ENCODE measurements at regions not wholly inside any gene's neighbourhood (a gene's known extent, or its start where the extent isn't known, plus 50 kb on each side); places are given as distances from the start of the nearest gene placed in this dataset.

- no peak for DNase-seq (ENCODE audit: low read depth, low spot score)
- in situ Hi-C loops (cut with HindIII; ENCODE audit: low pct_unique_long_range_greater_than_20kb, low sequenced_read_pairs), result no loop called here
Measured at GRCh38 chr3:102586485-102586884, 151.7 kb downstream of the ZPLD1 start.

- DNase-seq (ENCODE audit: low read depth, low spot score), result no peak
- in situ Hi-C loops (cut with HindIII; ENCODE audit: low pct_unique_long_range_greater_than_20kb, low sequenced_read_pairs), result no loop called here
Measured at GRCh38 chr3:102593812-102594602, 159.2 kb downstream of the ZPLD1 start.

- no peak for DNase-seq (ENCODE audit: low read depth, low spot score)
- in situ Hi-C loops (cut with HindIII; ENCODE audit: low pct_unique_long_range_greater_than_20kb, low sequenced_read_pairs), result no loop called here
Measured at GRCh38 chr3:102595057-102595456, 160.2 kb downstream of the ZPLD1 start.

GRCh38 chr3:102599819-102600576, 165.2 kb downstream of the ZPLD1 start:
- in situ Hi-C loops (cut with HindIII; ENCODE audit: low pct_unique_long_range_greater_than_20kb, low sequenced_read_pairs), result no loop called here
- DNase-seq (ENCODE audit: low read depth, low spot score), result no peak

- in situ Hi-C loops (cut with HindIII; ENCODE audit: low pct_unique_long_range_greater_than_20kb, low sequenced_read_pairs), result no loop called here
Measured at GRCh38 chr3:102605153-102605552, 170.3 kb downstream of the ZPLD1 start.

GRCh38 chr3:102608875-102609274, 174.1 kb downstream of the ZPLD1 start:
- DNase-seq (ENCODE audit: low read depth, low spot score), result no peak
- in situ Hi-C loops (cut with HindIII; ENCODE audit: low pct_unique_long_range_greater_than_20kb, low sequenced_read_pairs), result no loop called here

More at GRCh38 chr3:102605153-102605552, 170.3 kb downstream of the ZPLD1 start:
- no peak for DNase-seq (ENCODE audit: low read depth, low spot score)

GRCh38 chr3:102614021-102614569, 179.3 kb downstream of the ZPLD1 start:
- in situ Hi-C loops (cut with HindIII; ENCODE audit: low pct_unique_long_range_greater_than_20kb, low sequenced_read_pairs), result no loop called here
- no peak for DNase-seq (ENCODE audit: low read depth, low spot score)

- in situ Hi-C loops (cut with HindIII; ENCODE audit: low pct_unique_long_range_greater_than_20kb, low sequenced_read_pairs), result no loop called here
- no peak for DNase-seq (ENCODE audit: low read depth, low spot score)
Measured at GRCh38 chr3:102614585-102614984, 179.8 kb downstream of the ZPLD1 start.

GRCh38 chr3:102617381-102617780, 182.6 kb downstream of the ZPLD1 start:
- no peak for DNase-seq (ENCODE audit: low read depth, low spot score)
- in situ Hi-C loops (cut with HindIII; ENCODE audit: low pct_unique_long_range_greater_than_20kb, low sequenced_read_pairs), result no loop called here

GRCh38 chr3:102619361-102619760, 184.5 kb downstream of the ZPLD1 start:
- no peak for DNase-seq (ENCODE audit: low read depth, low spot score)
- in situ Hi-C loops (cut with HindIII; ENCODE audit: low pct_unique_long_range_greater_than_20kb, low sequenced_read_pairs), result no loop called here

- DNase-seq (ENCODE audit: low read depth, low spot score), result no peak
- in situ Hi-C loops (cut with HindIII; ENCODE audit: low pct_unique_long_range_greater_than_20kb, low sequenced_read_pairs), result no loop called here
Measured at GRCh38 chr3:102629943-102630342, 195.1 kb downstream of the ZPLD1 start.

- no peak for DNase-seq (ENCODE audit: low read depth, low spot score)
- in situ Hi-C loops (cut with HindIII; ENCODE audit: low pct_unique_long_range_greater_than_20kb, low sequenced_read_pairs), result no loop called here
Measured at GRCh38 chr3:102630531-102630930, 195.7 kb downstream of the ZPLD1 start.

- in situ Hi-C loops (cut with HindIII; ENCODE audit: low pct_unique_long_range_greater_than_20kb, low sequenced_read_pairs), result no loop called here
Measured at GRCh38 chr3:102643546-102643945, 208.7 kb downstream of the ZPLD1 start.

GRCh38 chr3:102646557-102646956, 211.7 kb downstream of the ZPLD1 start:
- DNase-seq (ENCODE audit: low read depth, low spot score), result no peak
- in situ Hi-C loops (cut with HindIII; ENCODE audit: low pct_unique_long_range_greater_than_20kb, low sequenced_read_pairs), result no loop called here

More at GRCh38 chr3:102643546-102643945, 208.7 kb downstream of the ZPLD1 start:
- DNase-seq (ENCODE audit: low read depth, low spot score), result no peak

- DNase-seq (ENCODE audit: low read depth, low spot score), result no peak
- in situ Hi-C loops (cut with HindIII; ENCODE audit: low pct_unique_long_range_greater_than_20kb, low sequenced_read_pairs), result no loop called here
Measured at GRCh38 chr3:102660653-102661052, 225.8 kb downstream of the ZPLD1 start.

- in situ Hi-C loops (cut with HindIII; ENCODE audit: low pct_unique_long_range_greater_than_20kb, low sequenced_read_pairs), result no loop called here
- DNase-seq (ENCODE audit: low read depth, low spot score), result no peak
Measured at GRCh38 chr3:102661707-102662497, 227.1 kb downstream of the ZPLD1 start.

GRCh38 chr3:102662498-102662772, 227.6 kb downstream of the ZPLD1 start:
- in situ Hi-C loops (cut with HindIII; ENCODE audit: low pct_unique_long_range_greater_than_20kb, low sequenced_read_pairs), result no loop called here

GRCh38 chr3:102664126-102664525, 229.3 kb downstream of the ZPLD1 start:
- in situ Hi-C loops (cut with HindIII; ENCODE audit: low pct_unique_long_range_greater_than_20kb, low sequenced_read_pairs), result no loop called here
- DNase-seq (ENCODE audit: low read depth, low spot score), result no peak

More at GRCh38 chr3:102662498-102662772, 227.6 kb downstream of the ZPLD1 start:
- DNase-seq (ENCODE audit: low read depth, low spot score), result no peak

Measured in SK-MEL-5 (cell line).